ENCODE measurements at regions not wholly inside any gene's neighbourhood (a gene's known extent, or its start where the extent isn't known, plus 50 kb on each side); places are given as distances from the start of the nearest gene placed in this dataset.

DNA sequence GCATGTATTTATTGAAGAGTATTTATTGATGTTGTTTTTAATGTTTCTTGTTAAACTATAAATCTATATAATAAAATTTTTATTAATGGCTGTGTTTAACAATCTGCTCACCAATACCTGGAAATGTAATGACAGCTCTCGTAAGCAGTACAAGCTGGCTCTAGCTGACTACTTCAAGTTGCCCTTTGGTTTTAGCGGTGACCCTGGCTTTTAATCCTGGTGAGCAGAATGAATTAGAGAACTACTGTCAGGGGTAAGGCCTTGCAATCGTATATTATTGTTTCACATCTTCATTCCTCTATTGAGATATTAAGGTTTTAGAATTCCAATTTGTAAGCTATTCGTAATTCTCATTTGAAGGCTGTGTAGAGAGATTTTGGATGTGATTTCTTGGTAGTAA, 372.2 kb downstream of the METTL15 start:
- Mint-ChIP-seq H3K4me3 (no peak overlapping the region), H3K27ac (no peak overlapping the region), H3K4me1 (no peaks in the 10 kb centered on the region), H3K36me3 (ENCODE audit: low read depth) (no peaks in the 10 kb centered on the region), H3K27me3 (ENCODE audit: low read depth, poor library complexity) (peaks cover 4% of the 10 kb centered on the region), H3K9me3 (no peaks in the 10 kb centered on the region)
- TF ChIP-seq, protein P1, sequence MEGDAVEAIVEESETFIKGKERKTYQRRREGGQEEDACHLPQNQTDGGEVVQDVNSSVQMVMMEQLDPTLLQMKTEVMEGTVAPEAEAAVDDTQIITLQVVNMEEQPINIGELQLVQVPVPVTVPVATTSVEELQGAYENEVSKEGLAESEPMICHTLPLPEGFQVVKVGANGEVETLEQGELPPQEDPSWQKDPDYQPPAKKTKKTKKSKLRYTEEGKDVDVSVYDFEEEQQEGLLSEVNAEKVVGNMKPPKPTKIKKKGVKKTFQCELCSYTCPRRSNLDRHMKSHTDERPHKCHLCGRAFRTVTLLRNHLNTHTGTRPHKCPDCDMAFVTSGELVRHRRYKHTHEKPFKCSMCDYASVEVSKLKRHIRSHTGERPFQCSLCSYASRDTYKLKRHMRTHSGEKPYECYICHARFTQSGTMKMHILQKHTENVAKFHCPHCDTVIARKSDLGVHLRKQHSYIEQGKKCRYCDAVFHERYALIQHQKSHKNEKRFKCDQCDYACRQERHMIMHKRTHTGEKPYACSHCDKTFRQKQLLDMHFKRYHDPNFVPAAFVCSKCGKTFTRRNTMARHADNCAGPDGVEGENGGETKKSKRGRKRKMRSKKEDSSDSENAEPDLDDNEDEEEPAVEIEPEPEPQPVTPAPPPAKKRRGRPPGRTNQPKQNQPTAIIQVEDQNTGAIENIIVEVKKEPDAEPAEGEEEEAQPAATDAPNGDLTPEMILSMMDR (IDR thresholded peaks at IDR 0.05) = no peak
- DNase-seq = no peak

DNA sequence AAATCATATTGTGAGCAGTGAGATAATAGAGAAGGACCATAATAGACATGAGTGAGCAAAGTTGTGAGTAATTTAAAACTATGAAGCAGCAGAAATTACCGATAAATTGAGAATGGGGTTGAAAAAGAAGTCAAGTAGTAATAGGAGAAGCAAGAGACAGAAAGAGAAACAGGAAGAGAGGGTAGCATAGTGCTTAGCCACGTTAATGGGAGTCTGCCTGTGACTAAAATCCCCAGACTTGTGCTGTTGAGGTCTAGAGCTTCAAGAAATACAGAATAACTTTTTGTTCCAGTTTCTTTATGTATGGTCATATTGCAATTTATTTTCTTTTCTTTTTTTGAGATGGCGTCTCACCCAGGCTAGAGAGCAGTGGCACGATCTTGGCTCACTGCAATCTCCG, 368.7 kb downstream of the METTL15 start:
- Mint-ChIP-seq H3K4me3 (no peak overlapping the region), H3K27me3 (ENCODE audit: low read depth, poor library complexity) (peaks cover 4% of the 10 kb centered on the region), H3K27ac (no peak overlapping the region), H3K9me3 (no peaks in the 10 kb centered on the region), H3K36me3 (ENCODE audit: low read depth) (no peaks in the 10 kb centered on the region), H3K4me1 (no peaks in the 10 kb centered on the region)
- TF ChIP-seq, protein P1 (IDR thresholded peaks at IDR 0.05) = no peak
- DNase-seq = no peak

DNA sequence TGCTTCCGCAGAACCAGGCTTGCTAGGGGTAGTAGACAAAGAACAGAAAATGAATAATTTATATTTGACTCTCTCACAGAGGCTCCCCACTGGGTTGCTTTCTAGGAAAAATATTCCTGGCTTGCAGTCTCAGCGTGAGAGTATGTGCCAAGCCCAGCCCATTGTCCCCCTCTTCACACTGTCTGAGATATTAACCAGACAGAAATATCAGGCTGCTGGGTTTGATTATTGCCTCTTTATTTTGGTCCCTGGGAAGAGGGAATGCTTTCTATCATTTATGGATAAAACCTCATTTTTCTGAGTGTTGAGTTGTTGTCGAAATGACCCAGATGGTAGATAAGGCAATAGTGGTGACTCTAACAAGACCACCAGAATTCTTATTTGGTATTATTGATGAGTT, 367.9 kb downstream of the METTL15 start:
- Mint-ChIP-seq H3K27ac (peak overlapping the region; percentile 38), H3K4me1 (no peaks in the 10 kb centered on the region), H3K9me3 (no peaks in the 10 kb centered on the region), H3K4me3 (no peak overlapping the region), H3K27me3 (ENCODE audit: low read depth, poor library complexity) (peaks cover 6% of the 10 kb centered on the region), H3K36me3 (ENCODE audit: low read depth) (no peaks in the 10 kb centered on the region)
- TF ChIP-seq, protein P1 (IDR thresholded peaks at IDR 0.05) = no peak
- DNase-seq = no peak

DNA sequence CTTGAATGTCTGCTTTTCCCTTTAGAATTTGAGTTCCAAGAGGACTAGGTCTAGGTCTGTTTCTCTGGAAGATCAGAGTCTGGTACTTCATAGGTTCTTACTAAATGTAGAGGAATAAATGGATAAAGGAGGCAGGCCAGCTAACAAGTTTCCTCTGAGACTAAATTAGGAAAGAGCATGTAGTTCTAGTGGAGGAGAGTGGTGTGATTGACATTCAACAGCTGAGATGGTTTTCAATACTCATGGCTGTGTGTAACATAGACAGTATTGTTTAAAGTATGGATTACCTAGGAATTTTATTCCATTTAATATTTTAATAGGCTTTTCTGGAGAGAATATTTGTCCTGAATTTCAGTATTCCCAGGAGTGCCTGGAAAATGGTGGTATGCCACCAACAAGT, 364.7 kb downstream of the METTL15 start:
- Mint-ChIP-seq H3K36me3 (ENCODE audit: low read depth) (no peaks in the 10 kb centered on the region), H3K4me1 (no peaks in the 10 kb centered on the region), H3K9me3 (no peaks in the 10 kb centered on the region), H3K27ac (no peak overlapping the region), H3K4me3 (no peak overlapping the region), H3K27me3 (ENCODE audit: low read depth, poor library complexity) (peaks cover 2% of the 10 kb centered on the region)
- TF ChIP-seq, protein P1 (IDR thresholded peaks at IDR 0.05) = no peak
- no peak for DNase-seq

DNA sequence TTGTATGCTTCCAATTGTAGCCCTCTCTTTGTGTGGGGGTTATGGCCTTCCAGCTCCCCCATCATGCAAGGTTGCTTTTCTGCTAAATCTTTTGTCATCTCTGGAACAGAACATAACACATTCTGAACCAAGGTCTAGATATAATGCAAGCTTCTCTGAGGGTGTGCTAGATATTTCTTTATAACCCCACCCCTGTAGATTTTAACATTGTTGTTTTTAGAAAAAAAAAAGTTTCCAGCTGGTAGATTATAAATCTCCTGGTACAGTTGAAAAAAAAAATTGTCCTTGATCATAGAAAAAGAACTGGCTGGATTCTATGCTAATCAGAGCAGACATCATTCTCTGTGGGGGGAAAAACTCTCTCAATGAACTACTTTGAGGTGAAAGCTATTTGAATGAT, 363.3 kb downstream of the METTL15 start:
- Mint-ChIP-seq H3K27ac (no peak overlapping the region), H3K9me3 (no peaks in the 10 kb centered on the region), H3K4me1 (no peaks in the 10 kb centered on the region), H3K4me3 (no peak overlapping the region), H3K27me3 (ENCODE audit: low read depth, poor library complexity) (peaks cover 2% of the 10 kb centered on the region), H3K36me3 (ENCODE audit: low read depth) (no peaks in the 10 kb centered on the region)
- TF ChIP-seq, protein P1 (IDR thresholded peaks at IDR 0.05) = no peak
- DNase-seq = no peak

DNA sequence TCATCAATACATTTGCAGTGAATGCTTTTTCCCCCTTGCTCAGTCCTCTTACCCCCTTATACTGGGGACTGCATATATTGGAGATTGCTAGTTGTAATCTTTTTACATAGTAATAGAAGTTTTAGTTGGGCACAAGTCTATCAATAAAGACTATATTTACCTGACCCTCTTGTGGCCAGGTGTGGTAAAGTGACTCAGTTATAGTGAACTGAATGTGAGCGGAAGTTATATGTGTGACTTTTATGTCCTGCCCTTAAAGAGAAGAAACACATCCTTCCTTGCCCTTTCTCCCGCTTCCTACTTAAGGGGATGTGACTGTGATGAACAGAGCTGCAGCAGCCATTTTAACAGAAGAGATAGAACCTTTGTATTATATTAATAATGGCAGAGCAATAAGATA, 362.0 kb downstream of the METTL15 start:
- Mint-ChIP-seq H3K27ac (no peak overlapping the region), H3K9me3 (no peaks in the 10 kb centered on the region), H3K4me1 (no peaks in the 10 kb centered on the region), H3K4me3 (no peak overlapping the region), H3K36me3 (ENCODE audit: low read depth) (no peaks in the 10 kb centered on the region), H3K27me3 (ENCODE audit: low read depth, poor library complexity) (peaks cover 2% of the 10 kb centered on the region)
- TF ChIP-seq, protein P1 (IDR thresholded peaks at IDR 0.05) = no peak
- DNase-seq = no peak

All from nephron progenitor cell (in vitro differentiated cells).